Tibial nerve (tissue), 4 donors: ENCODE measurements at regions not wholly inside any gene's neighbourhood (a gene's known extent, or its start where the extent isn't known, plus 50 kb on each side); places are given as distances from the start of the nearest gene placed in this dataset.

Source experiments
- DNase-seq, 2 donors: peaks; one replicate each; pipeline ENCODE4 v3.0.0-alpha.2; 2019; ENCODE audit warnings: low spot score in 2 of 2
- H3K27ac ChIP-seq, 4 donors: fragments of 200-600 bp; sonication (generic) in 3 of 4; one replicate each; pipeline ENCODE4 v1.5.1; 2017 to 2019; ENCODE audit warnings: mild to moderate bottlenecking in 1 of 4
- H3K27me3 ChIP-seq, 2 donors: fragments of 200-600 bp; sonication (generic) in 1 of 2; one replicate each; pipeline versions ENCODE4 v1.5.1 to v1.6.0; 2017 to 2019
- H3K36me3 ChIP-seq, 3 donors: fragments of 200-600 bp; sonication (generic); one replicate each; pipeline ENCODE4 v1.5.1; 2018 to 2019
- H3K4me1 ChIP-seq, 4 donors: fragments of 200-600 bp; sonication (generic) in 3 of 4; one replicate each; pipeline ENCODE4 v1.5.1; 2017 to 2019
- H3K4me3 ChIP-seq, 4 donors: fragments of 200-600 bp; sonication (generic) in 3 of 4; one replicate each; pipeline ENCODE4 v1.5.1; 2017 to 2019; ENCODE audit warnings: mild to moderate bottlenecking in 1 of 4, moderate library complexity in 1 of 4
- H3K9me3 ChIP-seq, 4 donors: fragments of 200-600 bp; sonication (generic) in 3 of 4; one replicate each; pipeline ENCODE4 v1.5.1; 2017 to 2019
- EP300 ChIP-seq, 2 donors: sonication (generic); formaldehyde crosslinking; IDR thresholded peaks; one replicate each; pipeline ENCODE4 v1.6.1; 2017; ENCODE audit warnings: antibody characterized with exemption in 2 of 2, mild to moderate bottlenecking in 1 of 2
- POLR2A ChIP-seq, 2 donors: fragments of 450-650 bp; IDR thresholded peaks; one replicate each; pipeline ENCODE4 v1.6.1; 2017; ENCODE audit warnings: antibody characterized with exemption in 2 of 2, mild to moderate bottlenecking in 2 of 2, moderate library complexity in 2 of 2
- WGBS, 2 donors: methylation state at CpG; one replicate each; pipeline ENCODE4 v1.1.5; 2018; 5-methylcytosine and 5-hydroxymethylcytosine counted together
- TF ChIP-seq, protein P1 (sequence below), 5 experiments: fragments of 200-600 bp in 3 of 5; fragments of 450-650 bp in 2 of 5; sonication (generic) in 3 of 5; IDR thresholded peaks; one replicate each; pipeline ENCODE4 v1.5.1; 2016 to 2019; ENCODE audit warnings: antibody characterized with exemption in 5 of 5, mild to moderate bottlenecking in 3 of 5, moderate library complexity in 2 of 5

DNA sequence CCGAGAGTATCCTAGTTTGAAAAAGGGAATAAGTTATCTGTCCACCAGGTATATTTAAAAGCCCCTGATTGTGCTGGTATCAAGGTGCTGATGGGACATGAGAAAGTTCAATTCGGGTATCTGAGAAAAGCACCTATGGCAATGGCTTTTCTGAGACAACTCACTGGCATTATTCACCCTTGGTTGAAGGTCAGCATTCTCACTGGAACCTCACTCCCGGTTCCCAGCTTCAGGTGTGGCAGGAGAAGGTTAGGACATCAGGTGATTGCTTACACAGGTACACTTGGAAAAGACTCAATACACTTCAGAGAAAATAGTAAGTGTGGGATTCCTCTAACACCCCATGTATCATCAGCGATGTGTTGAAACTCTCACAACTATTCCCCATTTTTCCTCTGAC is 643.1 kb downstream of the INHBA start:
- DNase-seq, result no peak
- TF ChIP-seq POLR2A (IDR thresholded peaks at IDR 0.05) (no peak), EP300 (IDR thresholded peaks at IDR 0.05) (no peak)
- TF ChIP-seq, protein P1, sequence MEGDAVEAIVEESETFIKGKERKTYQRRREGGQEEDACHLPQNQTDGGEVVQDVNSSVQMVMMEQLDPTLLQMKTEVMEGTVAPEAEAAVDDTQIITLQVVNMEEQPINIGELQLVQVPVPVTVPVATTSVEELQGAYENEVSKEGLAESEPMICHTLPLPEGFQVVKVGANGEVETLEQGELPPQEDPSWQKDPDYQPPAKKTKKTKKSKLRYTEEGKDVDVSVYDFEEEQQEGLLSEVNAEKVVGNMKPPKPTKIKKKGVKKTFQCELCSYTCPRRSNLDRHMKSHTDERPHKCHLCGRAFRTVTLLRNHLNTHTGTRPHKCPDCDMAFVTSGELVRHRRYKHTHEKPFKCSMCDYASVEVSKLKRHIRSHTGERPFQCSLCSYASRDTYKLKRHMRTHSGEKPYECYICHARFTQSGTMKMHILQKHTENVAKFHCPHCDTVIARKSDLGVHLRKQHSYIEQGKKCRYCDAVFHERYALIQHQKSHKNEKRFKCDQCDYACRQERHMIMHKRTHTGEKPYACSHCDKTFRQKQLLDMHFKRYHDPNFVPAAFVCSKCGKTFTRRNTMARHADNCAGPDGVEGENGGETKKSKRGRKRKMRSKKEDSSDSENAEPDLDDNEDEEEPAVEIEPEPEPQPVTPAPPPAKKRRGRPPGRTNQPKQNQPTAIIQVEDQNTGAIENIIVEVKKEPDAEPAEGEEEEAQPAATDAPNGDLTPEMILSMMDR (IDR thresholded peaks at IDR 0.05), result no peak
- no peak overlapping the region for H3K4me3 ChIP-seq
- no peaks in the 10 kb centered on the region for H3K27me3 ChIP-seq
- no peaks in the 10 kb centered on the region for H3K9me3 ChIP-seq
- H3K4me1 ChIP-seq, result no peaks in the 10 kb centered on the region
- WGBS, 2 donors, result 78 to 93% methylated on average over 4 of the region's 4 CpGs
- no peak overlapping the region for H3K27ac ChIP-seq
- H3K36me3 ChIP-seq, result no peaks in the 10 kb centered on the region

DNA sequence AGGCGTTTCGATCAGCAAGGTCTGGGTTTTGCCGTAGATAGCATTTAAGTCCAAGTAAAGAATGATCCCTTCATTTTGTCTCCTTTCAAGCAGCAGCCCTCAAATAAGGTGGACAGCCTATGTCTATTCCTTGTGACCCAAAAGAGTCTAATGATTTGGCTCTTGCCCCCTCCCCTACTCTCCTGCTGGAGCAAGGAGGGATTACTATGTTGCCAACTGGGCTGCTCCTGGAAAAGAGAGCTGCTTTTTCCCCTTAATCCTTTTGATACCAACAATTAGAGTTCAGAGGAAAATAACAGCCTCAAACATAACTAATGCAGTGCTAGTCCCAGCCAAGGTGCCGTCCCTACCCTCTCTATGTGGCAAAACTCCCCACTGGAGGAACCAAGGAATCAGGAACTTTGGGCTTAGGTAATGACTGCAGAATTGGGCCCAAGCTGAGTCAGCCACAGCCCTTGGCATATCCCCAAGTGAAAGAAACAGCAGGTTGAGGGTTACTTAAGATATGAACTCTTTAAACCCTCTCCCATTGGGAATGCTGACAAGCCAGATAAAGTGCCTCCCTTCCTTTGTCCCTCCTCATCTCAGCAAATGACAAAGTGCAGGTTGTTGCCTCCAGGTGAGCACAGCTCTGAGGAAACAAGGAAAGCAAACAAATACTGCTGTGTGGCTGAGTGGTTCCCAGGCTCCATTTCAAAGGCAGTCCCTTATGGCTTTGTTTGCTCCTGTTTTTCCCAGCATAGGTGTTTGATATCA is 643.7 kb downstream of the INHBA start:
- Histone ChIP-seq H3K27ac (no peak overlapping the region), H3K4me1 (no peaks in the 10 kb centered on the region), H3K4me3 (no peak overlapping the region), H3K27me3 (no peaks in the 10 kb centered on the region), H3K36me3 (no peaks in the 10 kb centered on the region), H3K9me3 (no peaks in the 10 kb centered on the region)
- 87 to 95% methylated on average over 4 of the region's 4 CpGs for WGBS, 2 donors
- DNase-seq, result no peak
- TF ChIP-seq EP300 (IDR thresholded peaks at IDR 0.05) (no peak), POLR2A (IDR thresholded peaks at IDR 0.05) (no peak)
- TF ChIP-seq, protein P1 (IDR thresholded peaks at IDR 0.05), result no peak

DNA sequence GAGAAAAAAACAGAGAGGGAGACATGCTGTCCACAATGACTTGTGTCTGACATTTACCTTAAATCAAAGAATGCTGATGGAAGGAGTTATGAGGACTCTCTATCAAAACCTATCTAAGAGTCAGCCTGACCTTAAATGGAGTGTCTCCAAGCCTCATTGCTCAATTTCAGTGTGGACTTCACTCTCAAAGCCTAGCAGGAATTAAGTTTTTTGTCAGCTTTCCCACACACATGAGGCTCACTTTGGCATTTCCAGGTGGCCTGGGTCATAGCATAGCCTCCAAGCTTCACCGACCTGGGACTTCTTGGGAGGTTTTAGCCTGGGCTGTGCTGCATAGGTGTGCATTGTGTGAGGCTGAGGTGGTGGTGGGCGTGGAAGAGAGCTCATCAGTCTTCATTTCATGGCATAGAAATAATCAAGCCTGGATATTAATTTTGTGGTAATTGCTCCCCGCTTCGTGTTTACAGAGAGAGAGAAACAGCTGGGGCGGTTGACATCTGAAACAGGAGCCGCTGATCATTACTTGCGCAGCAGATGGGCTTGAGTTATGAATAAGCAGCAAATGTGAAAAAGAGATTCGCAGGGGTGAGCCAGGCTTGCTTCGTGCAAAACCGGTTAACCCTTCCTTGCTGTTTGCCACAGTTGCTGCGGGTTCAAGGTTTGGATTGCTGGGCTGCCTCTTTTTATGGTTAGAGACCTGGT is 647.8 kb downstream of the INHBA start:
- no peaks in the 10 kb centered on the region for H3K27me3 ChIP-seq
- WGBS, 2 donors, result 72 to 78% methylated on average over 11 of the region's 11 CpGs
- TF ChIP-seq, protein P1 (IDR thresholded peaks at IDR 0.05), result no peak
- TF ChIP-seq EP300 (IDR thresholded peaks at IDR 0.05) (no peak), POLR2A (IDR thresholded peaks at IDR 0.05) (no peak)
- no peaks in the 10 kb centered on the region for H3K9me3 ChIP-seq
- H3K4me3 ChIP-seq, result no peak overlapping the region
- no peak for DNase-seq
- H3K27ac ChIP-seq, result no peak overlapping the region
- peaks cover 0 to 7% (median 0%) of the 10 kb centered on the region in 4 donors for H3K4me1 ChIP-seq
- H3K36me3 ChIP-seq, result no peaks in the 10 kb centered on the region

DNA sequence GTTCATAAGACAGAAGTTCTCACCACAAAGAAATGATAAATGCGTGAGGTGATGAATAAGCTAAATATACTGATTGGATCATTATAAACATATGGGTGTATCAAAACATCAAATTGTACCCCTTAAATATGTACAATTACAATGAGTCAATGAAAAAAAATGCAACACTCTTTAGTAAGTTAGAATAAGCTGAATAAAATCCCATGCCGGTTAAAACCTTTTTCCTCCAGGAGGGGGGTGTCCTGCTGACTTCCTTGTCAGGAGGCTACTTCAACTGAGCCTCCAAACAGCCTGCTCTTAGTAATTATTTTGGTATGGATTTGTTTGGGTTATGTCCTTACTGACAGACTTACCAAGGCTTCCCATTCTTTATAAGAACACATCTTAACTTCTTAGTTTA is 649.1 kb downstream of the INHBA start:
- DNase-seq, result no peak
- no peaks in the 10 kb centered on the region for H3K36me3 ChIP-seq
- no peak for TF ChIP-seq EP300 (IDR thresholded peaks at IDR 0.05)
- no peak for TF ChIP-seq POLR2A (IDR thresholded peaks at IDR 0.05)
- TF ChIP-seq, protein P1 (IDR thresholded peaks at IDR 0.05), result no peak
- WGBS, 2 donors, result 85 to 92% methylated on average over 2 of the region's 2 CpGs
- H3K27ac ChIP-seq, result no peak overlapping the region
- no peak overlapping the region for H3K4me3 ChIP-seq
- no peaks in the 10 kb centered on the region for H3K27me3 ChIP-seq
- H3K9me3 ChIP-seq, result no peaks in the 10 kb centered on the region
- peaks cover 0 to 7% (median 0%) of the 10 kb centered on the region in 4 donors for H3K4me1 ChIP-seq

DNA sequence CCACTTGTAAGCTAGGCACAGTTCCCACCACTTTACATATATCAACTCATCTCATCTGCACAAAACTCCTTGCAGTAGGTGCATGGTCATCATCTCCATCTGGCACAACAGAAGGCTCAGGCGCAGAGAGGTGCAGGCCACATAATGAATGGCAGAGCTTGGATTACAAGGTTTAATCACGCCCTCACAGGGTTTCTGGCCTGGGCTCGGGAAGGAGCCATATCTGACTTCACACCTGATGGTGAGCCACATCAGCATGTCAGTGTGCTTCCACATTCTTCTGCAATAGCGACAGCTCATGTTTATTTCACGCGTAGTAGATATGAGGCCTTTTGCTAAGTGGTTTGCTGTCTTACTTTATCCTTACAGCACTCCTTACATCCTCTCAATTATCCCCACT is 650.2 kb downstream of the INHBA start:
- 76 to 79% methylated on average over 6 of the region's 6 CpGs for WGBS, 2 donors
- H3K27ac ChIP-seq, result no peak overlapping the region
- no peaks in the 10 kb centered on the region for H3K36me3 ChIP-seq
- no peaks in the 10 kb centered on the region for H3K27me3 ChIP-seq
- DNase-seq, result no peak
- no peak overlapping the region for H3K4me3 ChIP-seq
- TF ChIP-seq, protein P1 (IDR thresholded peaks at IDR 0.05), result no peak
- no peak for TF ChIP-seq POLR2A (IDR thresholded peaks at IDR 0.05)
- TF ChIP-seq EP300 (IDR thresholded peaks at IDR 0.05), result no peak
- H3K9me3 ChIP-seq, result no peaks in the 10 kb centered on the region
- peaks cover 0 to 13% (median 0%) of the 10 kb centered on the region in 4 donors for H3K4me1 ChIP-seq
